ENCODE measurements at regions not wholly inside any gene's neighbourhood (a gene's known extent, or its start where the extent isn't known, plus 50 kb on each side); places are given as distances from the start of the nearest gene placed in this dataset.

- no peak for DNase-seq
Observed at GRCh38 chr1:30400507-30400906, 322.9 kb downstream of the MATN1 start.

- DNase-seq = no peak
Observed at GRCh38 chr1:30399026-30399425, 324.4 kb downstream of the MATN1 start.

GRCh38 chr1:30397576-30397975, 325.8 kb downstream of the MATN1 start:
- DNase-seq = no peak

DNA sequence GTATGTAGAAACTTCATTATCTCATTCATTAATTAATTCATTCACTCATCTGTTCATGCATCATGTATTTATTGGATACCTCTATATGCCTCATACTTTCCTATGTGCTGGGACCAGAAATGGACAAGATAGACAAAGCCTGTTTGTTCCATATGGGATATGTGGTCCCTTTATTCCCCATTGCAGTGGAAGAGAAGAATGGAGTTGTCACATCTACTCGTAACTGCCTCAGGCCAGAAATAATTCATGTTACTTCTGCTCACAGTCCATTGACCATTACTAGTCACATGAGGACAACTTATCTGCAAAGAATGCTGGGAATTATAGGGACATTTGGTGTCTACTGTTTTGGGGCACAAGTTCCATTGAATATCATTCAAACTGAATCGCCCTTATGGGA, 327.8 kb downstream of the MATN1 start:
- DNase-seq = no peak

DNA sequence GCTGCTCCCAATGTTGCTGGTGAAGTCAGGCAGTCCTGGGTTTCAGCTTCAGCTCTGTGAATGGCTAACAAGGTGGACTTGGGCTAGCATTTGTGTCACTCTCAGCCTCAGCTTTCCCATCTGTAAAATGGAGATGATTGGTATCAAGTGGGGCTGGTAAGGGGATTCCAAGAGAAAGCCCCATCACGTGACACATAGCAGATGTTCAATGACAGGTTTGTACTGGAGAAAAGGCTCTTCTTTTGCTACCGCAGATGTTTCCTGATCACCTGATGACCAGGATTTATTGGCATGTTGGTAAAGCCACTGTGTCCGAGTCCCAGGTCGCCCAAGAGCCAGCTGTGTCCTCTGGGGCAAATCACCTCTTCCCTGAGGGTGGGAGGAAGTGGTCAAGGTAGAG, 335.0 kb downstream of the MATN1 start:
- no peak for DNase-seq

DNA sequence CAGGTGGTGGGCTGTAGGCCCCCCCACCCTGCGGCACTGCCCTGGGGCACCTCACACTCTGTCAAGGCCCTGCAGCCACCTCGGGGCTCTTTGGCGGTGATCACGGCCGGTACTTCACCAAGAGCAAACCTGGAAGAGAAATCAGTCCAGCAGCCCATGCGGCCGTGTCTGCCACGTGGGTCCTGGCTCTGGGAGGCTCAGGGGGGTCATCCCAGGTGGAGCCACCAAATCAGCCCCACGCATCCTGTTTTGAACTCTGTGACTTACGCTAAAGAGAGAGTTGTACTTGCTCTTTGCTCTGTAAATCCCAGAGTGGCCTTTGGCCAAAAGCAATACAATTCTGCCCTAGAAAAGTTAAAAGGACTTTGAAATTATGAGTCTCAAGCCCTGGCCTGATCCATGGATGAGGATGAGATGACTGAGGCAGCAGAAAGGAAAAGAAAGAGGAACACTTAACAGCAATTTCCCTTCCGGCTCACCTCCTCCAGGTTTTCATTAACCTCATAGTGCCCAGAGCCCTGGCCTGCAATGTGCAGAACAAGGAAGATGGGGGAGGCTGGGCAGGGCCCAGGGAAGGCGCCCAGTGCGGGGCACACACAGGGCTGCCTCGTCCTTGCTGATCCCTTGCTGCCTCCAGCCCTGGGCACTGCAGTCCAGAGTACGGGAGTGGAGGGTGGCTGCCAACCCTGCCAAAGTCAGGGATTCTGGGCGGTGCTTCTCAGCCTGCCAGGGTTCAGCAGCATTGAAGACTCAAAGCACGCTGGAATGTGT, 337.0 kb downstream of the MATN1 start:
- no peak for DNase-seq

DNA sequence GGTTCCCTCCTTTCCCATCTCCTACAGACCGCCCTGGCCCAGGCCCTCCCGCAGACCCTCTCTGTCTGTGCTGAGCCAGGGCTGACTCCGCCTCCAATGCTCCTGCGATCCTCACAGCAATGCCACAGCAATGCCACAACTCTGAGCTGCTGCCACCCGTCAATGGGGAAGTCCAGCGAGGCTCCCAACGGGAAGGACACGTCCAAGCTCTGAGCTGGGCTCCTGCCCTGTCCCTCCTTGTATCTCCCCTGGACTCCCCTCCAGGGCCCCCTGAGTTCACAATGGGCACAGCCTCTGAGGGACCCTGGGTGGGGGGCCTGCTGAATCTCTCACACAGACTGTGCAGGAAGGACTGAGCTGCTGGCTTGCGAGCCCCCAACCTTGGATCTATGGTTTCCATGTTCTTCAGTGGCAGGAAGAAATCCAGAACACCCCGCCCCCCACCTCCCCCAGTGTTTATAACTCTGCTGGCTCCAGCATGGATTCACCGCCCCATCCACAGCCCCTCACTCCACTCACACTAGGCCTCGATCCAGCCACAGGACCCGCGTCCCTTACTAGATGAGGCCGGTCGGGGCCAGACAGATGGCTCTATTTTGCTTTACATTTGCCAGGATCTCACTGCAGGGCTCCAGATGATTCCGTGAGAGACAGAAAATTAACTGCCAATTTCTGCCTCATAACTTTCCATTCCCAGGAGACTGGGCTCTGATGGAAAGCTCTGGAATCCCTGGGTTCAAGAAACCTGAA, 338.0 kb downstream of the MATN1 start:
- DNase-seq = no peak

- no peak for DNase-seq
Observed at GRCh38 chr1:30384286-30385245, 338.8 kb downstream of the MATN1 start.

GRCh38 chr1:30383221-30383711, 340.1 kb downstream of the MATN1 start:
- DNase-seq = no peak

DNA sequence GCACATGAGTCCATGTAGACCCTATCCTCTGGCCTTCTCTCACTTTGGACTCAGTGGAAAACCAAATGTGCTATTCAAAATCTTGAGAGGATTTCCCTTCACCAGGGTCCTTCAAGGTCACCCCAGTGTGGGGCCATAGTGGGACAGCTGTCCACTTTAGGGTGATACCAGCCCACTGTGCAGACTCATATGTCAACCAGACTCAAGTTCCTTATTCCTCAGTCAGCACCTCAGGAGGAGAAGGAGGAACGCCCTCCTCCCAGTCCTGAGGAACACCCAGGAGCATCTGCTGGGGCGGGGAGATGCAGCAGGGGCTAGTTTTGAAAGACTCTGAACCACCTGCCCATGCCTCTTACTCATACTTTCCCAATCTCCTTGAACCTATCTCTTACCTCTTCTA, 340.9 kb downstream of the MATN1 start:
- no peak for DNase-seq

GRCh38 chr1:30381671-30382365, 341.6 kb downstream of the MATN1 start:
- DNase-seq = no peak

- no peak for DNase-seq
Observed at GRCh38 chr1:30381266-30381665, 342.1 kb downstream of the MATN1 start.

DNA sequence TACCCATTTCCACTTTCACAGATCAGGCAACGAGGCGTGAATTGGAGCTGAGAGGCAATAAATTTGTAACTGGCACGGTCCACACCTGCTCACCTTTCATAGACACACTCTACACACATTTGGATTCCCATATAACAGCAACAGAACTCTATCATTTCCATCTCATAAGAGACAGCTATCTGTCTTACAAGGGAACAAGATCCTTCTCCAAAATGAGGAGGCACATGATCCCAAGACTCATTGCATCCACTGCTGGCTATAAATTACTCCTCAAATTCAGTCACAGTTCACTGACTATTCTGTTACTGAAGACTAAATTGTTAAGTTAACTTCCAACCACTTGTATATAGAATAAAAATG, 342.8 kb downstream of the MATN1 start:
- no peak for DNase-seq

DNA sequence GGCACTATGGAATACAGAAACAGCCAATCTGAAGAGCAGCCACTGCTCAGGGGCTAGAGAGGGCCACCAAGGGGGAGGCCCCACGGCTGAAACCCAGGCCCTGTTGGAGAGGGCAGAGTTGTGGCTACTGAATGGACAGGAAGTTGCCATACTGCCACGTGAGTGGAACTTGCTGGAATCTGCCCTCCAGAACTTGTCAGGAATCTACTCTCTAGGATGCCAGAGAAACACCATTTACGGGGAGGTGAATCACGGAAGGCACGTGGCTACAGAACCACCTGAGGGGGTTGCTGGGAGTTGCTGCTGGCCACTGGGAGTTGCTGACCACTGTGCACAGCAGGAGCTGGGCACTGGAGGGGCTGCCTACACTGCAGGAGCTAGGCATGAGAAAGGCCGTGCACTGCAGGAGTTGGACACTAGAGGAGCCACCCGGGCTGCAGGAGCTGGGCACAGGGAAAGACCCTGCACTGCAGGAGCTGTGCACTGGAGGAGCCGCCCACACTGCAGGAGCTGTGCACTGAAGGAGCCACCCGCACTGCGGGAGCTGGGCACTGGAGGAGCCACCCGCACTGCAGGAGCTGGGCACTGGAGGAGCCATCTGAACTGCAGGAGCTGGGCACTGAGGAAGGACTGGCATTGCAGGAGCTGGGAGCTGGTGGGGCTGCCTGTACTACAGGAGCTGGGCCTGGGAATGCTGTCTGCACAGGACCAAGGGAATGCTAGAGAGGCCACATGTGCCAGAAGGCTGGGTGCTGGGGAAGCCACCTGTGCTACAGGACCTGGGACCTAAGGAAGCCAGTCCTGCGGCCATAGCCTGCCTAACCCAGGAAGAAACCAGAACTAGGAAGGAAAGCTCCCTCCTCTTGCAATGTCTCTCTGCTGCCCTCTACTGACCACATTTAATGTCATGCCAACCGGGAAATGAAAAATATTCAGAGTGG, 343.4 kb downstream of the MATN1 start:
- DNase-seq = peak; percentile 71 to 86

DNA sequence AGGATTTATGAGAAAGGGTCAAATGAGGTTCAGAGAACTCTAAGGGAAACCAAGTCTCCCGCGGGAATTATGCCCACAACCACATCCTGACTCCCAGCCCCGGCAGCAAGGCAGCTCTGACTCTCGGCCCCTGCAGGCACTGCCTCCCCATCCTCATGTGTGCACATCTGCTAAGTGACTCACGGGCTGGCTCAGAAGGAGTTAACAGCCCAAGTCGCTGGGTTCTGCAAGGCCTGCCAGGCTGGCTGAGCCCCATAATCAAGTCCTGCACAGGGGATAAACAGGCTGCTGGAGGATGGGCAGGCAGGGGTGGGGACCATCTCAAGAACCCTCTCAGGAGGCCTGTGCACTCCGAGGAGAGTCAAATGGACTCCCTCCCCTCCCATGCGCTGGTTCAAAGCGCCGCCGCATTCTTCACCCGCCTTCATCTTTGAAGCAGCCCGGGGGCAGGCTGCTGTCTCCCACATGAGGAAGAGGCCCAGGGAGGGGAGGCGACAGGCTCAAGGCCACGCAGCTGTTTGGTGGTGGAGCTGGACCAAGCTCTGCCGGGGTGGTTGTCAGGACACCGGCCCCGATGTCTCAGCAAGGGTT, 344.3 kb downstream of the MATN1 start:
- DNase-seq = peak in 1 of 2 experiments; percentile 34

- DNase-seq = no peak
Observed at GRCh38 chr1:30378003-30378596, 345.3 kb downstream of the MATN1 start.

GRCh38 chr1:30377230-30378002, 346.0 kb downstream of the MATN1 start:
- no peak for DNase-seq

GRCh38 chr1:30376054-30376697, 347.2 kb downstream of the MATN1 start:
- DNase-seq = no peak

- DNase-seq = no peak
Observed at GRCh38 chr1:30375156-30375555, 348.2 kb downstream of the MATN1 start.

Measured in NCI-H187 (cell line).